Thoracic aorta (tissue), 2 donors: ENCODE measurements at regions not wholly inside any gene's neighbourhood (a gene's known extent, or its start where the extent isn't known, plus 50 kb on each side); places are given as distances from the start of the nearest gene placed in this dataset.

ENCODE experiments used
- ATAC-seq: fragments of 150-250 bp; one replicate; pipeline ENCODE4 v1.8.0; 2017; ENCODE audit warnings: low read depth; ENCODE audit not compliant: insufficient number of reproducible peaks, low FRiP score
- DNase-seq: peaks from one replicate; pipeline ENCODE4 v3.0.0-alpha.2; 2020; ENCODE audit warnings: low spot score
- H3K27ac ChIP-seq, 2 donors: fragments of 200-600 bp; sonication (generic); 1 replicate in 1 of 2; 2 replicates in 1 of 2; pipeline ENCODE4 v1.5.1; 2016; ENCODE audit warnings: mild to moderate bottlenecking in 2 of 2, moderate library complexity in 2 of 2
- H3K27me3 ChIP-seq: fragments of 200-600 bp; sonication (generic); replicated peaks from 2 replicates; pipeline ENCODE4 v1.6.0; 2016; ENCODE audit warnings: mild to moderate bottlenecking; ENCODE audit not compliant: insufficient read depth
- H3K36me3 ChIP-seq: fragments of 200-600 bp; sonication (generic); one replicate; pipeline ENCODE4 v1.5.1; 2016
- H3K4me1 ChIP-seq, 2 donors: fragments of 200-600 bp; sonication (generic); 1 replicate in 1 of 2; 2 replicates in 1 of 2; pipeline versions ENCODE4 v1.5.1 to v1.6.0; 2016; ENCODE audit warnings: low read depth in 2 of 2, mild to moderate bottlenecking in 1 of 2; ENCODE audit not compliant: control insufficient read depth in 1 of 2
- H3K4me3 ChIP-seq: fragments of 200-600 bp; sonication (generic); 2 replicates; pipeline ENCODE4 v1.5.1; 2016; ENCODE audit warnings: mild to moderate bottlenecking
- H3K9me3 ChIP-seq: fragments of 200-600 bp; sonication (generic); 2 replicates; pipeline ENCODE4 v1.5.1; 2016
- TF ChIP-seq, protein P1 (sequence below): fragments of 200-600 bp; sonication (generic); IDR thresholded peaks from one replicate; pipeline ENCODE4 v1.5.1; 2019; ENCODE audit warnings: antibody characterized with exemption

DNA sequence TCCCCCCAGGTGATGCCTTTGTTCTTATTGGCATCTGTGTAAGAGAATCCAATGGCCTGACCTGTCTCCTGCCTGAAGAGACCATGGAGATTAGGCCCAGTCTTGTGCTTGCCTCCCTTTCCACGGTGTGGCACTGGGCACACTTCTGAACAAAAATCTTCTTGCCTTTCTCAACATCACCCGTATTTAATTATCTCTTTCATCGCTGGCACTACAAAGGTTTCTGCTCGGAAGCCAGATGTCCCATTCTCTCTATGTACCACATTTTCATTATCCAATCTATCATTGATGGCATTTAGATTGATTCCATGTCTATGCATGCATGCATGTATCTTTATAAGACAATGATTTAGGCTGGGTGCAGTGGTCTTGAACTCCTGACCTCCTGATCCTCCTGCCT, 74.3 kb downstream of the SLC25A15 start:
- ATAC-seq (no peak), DNase-seq (no peak)
- H3K9me3 ChIP-seq: no peaks in the 10 kb centered on the region
- no peak overlapping the region for H3K4me3 ChIP-seq
- H3K36me3 ChIP-seq: no peaks in the 10 kb centered on the region
- H3K27me3 ChIP-seq: no peaks in the 10 kb centered on the region
- H3K27ac ChIP-seq: no peak overlapping the region
- H3K4me1 ChIP-seq: no peaks in the 10 kb centered on the region
- TF ChIP-seq, protein P1, sequence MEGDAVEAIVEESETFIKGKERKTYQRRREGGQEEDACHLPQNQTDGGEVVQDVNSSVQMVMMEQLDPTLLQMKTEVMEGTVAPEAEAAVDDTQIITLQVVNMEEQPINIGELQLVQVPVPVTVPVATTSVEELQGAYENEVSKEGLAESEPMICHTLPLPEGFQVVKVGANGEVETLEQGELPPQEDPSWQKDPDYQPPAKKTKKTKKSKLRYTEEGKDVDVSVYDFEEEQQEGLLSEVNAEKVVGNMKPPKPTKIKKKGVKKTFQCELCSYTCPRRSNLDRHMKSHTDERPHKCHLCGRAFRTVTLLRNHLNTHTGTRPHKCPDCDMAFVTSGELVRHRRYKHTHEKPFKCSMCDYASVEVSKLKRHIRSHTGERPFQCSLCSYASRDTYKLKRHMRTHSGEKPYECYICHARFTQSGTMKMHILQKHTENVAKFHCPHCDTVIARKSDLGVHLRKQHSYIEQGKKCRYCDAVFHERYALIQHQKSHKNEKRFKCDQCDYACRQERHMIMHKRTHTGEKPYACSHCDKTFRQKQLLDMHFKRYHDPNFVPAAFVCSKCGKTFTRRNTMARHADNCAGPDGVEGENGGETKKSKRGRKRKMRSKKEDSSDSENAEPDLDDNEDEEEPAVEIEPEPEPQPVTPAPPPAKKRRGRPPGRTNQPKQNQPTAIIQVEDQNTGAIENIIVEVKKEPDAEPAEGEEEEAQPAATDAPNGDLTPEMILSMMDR: no peak

DNA sequence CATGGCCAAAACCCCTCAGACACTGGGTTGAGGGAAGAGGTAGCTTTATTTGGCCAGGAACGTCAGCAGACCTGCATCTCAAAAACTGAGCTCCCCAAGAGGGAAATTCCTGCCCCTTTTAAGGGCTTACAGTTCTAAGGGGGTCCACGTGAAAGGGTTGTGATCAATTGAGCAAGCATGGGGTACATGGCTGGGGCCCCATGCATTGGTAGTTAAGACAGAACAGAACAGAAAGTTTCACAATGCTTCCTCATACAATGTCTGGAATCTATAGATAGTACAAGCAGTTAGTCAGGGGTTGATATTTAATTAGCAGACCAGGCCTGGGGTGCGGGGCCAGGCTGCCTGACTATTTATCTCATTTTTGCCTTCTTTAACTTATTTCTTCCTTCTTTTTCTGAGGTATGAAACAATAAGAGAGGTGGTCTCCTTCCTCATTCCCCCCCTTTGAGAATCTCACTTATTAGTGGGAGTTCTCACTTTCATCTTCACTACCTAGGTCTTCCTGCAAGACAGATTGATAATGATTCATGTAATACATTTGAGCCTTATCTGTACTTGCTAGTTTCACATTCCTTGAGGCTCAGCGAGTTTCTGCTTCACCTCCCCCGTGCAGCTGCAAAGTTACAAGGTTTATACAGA, 84.8 kb downstream of the SLC25A15 start:
- Histone ChIP-seq H3K4me1 (no peaks in the 10 kb centered on the region), H3K4me3 (no peak overlapping the region), H3K27ac (no peak overlapping the region), H3K9me3 (peaks cover 57% of the 10 kb centered on the region), H3K27me3 (no peaks in the 10 kb centered on the region), H3K36me3 (peaks cover 38% of the 10 kb centered on the region)
- TF ChIP-seq, protein P1: no peak
- ATAC-seq (no peak), DNase-seq (no peak)

- Histone ChIP-seq H3K36me3 (peaks cover 38% of the 10 kb centered on the region), H3K9me3 (peaks cover 57% of the 10 kb centered on the region), H3K27ac (no peak overlapping the region), H3K4me1 (no peaks in the 10 kb centered on the region), H3K4me3 (no peak overlapping the region), H3K27me3 (no peaks in the 10 kb centered on the region)
- no peak for ATAC-seq
- no peak for DNase-seq
- TF ChIP-seq, protein P1: no peak
These were observed 85.6 kb downstream of the SLC25A15 start for GRCh38 chr13:40875044-40875443.

GRCh38 chr13:40875583-40875982, 86.2 kb downstream of the SLC25A15 start:
- no peaks in the 10 kb centered on the region for H3K27me3 ChIP-seq
- H3K36me3 ChIP-seq: peaks cover 40% of the 10 kb centered on the region
- ATAC-seq (no peak), DNase-seq (no peak)
- H3K9me3 ChIP-seq: peaks cover 57% of the 10 kb centered on the region
- H3K27ac ChIP-seq: no peak overlapping the region
- no peak overlapping the region for H3K4me3 ChIP-seq
- no peaks in the 10 kb centered on the region for H3K4me1 ChIP-seq
- TF ChIP-seq, protein P1: no peak

DNA sequence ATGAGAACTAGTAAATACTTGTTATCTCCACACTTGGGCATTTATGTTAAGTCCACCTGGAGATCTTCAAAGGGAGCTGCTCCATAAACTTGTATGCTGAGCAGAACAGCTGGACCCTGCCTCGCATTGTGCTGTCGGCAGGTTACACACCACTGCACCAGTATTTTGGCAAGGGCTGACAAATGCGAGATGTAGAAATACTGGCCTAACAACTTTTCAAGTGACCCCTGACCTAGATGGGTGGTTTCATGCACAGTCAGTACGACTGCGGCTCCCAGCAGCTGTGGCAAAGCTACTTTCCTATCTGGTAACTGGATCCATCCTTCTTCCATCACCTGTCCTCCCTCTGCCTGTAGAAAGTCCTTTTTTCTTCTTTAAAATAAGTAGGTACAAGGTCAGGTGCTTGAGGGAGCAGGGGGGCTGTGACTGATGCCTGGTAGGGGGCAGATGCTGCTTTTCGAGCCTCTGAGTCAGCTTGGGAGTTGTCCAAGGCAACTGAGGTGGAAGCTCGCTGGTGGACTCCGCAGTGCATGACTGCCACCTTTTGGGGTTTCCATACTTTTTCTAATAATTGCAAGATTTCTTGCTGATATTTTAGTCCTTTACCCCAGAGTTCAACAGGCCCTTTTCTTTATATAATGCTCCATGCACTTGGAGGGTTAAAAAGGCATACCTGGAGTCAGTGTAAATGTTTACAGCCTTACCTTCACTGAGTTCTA, 86.8 kb downstream of the SLC25A15 start:
- peaks cover 57% of the 10 kb centered on the region for H3K9me3 ChIP-seq
- H3K4me1 ChIP-seq: no peaks in the 10 kb centered on the region
- H3K27me3 ChIP-seq: no peaks in the 10 kb centered on the region
- DNase-seq (no peak), ATAC-seq (no peak)
- TF ChIP-seq, protein P1: no peak
- no peak overlapping the region for H3K4me3 ChIP-seq
- H3K36me3 ChIP-seq: peaks cover 42% of the 10 kb centered on the region
- no peak overlapping the region for H3K27ac ChIP-seq
